Neural crest cell (in vitro differentiated cells): ENCODE measurements at regions not wholly inside any gene's neighbourhood (a gene's known extent, or its start where the extent isn't known, plus 50 kb on each side); places are given as distances from the start of the nearest gene placed in this dataset.

ENCODE experiments used
- DNase-seq: peaks from one replicate; pipeline ENCODE4 v3.0.0; 2021; ENCODE audit warnings: low read depth, mixed read lengths, low spot score
- H3K27ac Mint-ChIP-seq: one replicate; pipeline ENCODE4 v1.8.0; 2021; ENCODE audit warnings: mild to moderate bottlenecking, mixed read lengths; ENCODE audit not compliant: unreplicated experiment
- H3K27me3 Mint-ChIP-seq: 2 replicates; pipeline ENCODE4 v1.8.0; 2021; ENCODE audit warnings: low read depth, mild to moderate bottlenecking, mixed read lengths
- H3K36me3 Mint-ChIP-seq: 2 replicates; pipeline ENCODE4 v1.8.0; 2021; ENCODE audit warnings: low read depth, mild to moderate bottlenecking, mixed read lengths
- H3K4me1 Mint-ChIP-seq: 2 replicates; pipeline ENCODE4 v1.8.0; 2021; ENCODE audit warnings: mixed read lengths
- H3K4me3 Mint-ChIP-seq: one replicate; pipeline ENCODE4 v1.8.0; 2021; ENCODE audit warnings: mild to moderate bottlenecking, mixed read lengths
- H3K9me3 Mint-ChIP-seq: 2 replicates; pipeline ENCODE4 v1.8.0; 2021; ENCODE audit warnings: mixed read lengths
- TF ChIP-seq, protein P1 (sequence below): fragments of 200-600 bp; sonication (generic); conservative IDR thresholded peaks from 2 replicates; pipeline ENCODE4 v1.5.0; 2021; ENCODE audit warnings: antibody characterized with exemption, mild to moderate bottlenecking

DNA sequence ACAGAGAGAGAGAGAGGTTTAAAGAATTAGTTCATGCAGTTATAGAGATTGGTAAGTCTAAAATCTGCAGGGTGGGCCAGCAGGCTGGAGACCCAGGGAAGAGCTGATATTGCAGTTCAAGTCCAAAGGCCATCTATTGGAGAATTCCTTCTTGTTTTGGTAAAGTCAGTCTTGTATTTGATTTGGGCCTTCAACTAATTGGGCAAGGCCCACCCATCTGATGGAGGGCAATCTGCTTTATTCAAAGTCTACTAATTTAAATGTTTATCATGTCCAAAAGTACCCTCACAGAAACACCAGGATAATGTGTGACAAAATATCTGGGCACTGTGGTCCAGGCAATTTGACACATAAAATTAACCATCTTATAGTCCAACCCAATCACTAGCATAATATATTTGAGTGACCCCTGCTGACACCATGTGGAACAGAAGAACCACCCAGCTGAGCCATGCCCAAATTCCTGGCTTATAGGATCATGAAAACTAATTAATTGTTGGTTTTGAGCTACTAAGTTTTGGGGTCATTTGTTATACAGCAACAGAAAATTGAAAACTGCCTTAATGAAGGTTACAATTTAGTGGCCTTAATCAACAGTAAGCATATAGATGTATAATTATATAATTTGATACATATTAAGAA, 109.1 kb upstream of the PLXNC1 start:
- Mint-ChIP-seq H3K4me1 (peaks cover 16% of the 10 kb centered on the region), H3K27me3 (no peaks in the 10 kb centered on the region), H3K36me3 (no peaks in the 10 kb centered on the region), H3K27ac (no peak overlapping the region), H3K9me3 (peaks cover 17% of the 10 kb centered on the region), H3K4me3 (no peak overlapping the region)
- TF ChIP-seq, protein P1, sequence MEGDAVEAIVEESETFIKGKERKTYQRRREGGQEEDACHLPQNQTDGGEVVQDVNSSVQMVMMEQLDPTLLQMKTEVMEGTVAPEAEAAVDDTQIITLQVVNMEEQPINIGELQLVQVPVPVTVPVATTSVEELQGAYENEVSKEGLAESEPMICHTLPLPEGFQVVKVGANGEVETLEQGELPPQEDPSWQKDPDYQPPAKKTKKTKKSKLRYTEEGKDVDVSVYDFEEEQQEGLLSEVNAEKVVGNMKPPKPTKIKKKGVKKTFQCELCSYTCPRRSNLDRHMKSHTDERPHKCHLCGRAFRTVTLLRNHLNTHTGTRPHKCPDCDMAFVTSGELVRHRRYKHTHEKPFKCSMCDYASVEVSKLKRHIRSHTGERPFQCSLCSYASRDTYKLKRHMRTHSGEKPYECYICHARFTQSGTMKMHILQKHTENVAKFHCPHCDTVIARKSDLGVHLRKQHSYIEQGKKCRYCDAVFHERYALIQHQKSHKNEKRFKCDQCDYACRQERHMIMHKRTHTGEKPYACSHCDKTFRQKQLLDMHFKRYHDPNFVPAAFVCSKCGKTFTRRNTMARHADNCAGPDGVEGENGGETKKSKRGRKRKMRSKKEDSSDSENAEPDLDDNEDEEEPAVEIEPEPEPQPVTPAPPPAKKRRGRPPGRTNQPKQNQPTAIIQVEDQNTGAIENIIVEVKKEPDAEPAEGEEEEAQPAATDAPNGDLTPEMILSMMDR: no peak
- DNase-seq: no peak

DNA sequence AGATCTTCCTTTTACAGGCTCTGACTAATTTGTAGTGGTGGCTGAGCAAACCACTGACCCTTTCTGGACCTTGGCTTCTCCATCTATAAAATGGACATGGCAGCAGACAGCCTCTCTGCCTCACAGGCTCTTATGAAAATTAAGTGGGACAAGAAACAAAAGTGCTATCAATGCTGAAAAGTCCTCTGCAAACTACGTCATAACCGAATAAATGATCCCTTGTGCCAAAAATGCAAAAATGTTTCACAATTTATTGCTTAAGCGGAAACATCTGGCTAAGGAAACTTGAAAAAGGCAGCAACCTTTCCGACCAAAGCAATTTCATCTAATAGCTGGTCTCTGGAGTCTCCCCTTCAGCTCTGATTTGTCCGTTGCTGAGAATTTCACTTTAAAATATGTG, 108.5 kb upstream of the PLXNC1 start:
- Mint-ChIP-seq H3K4me3 (no peak overlapping the region), H3K27ac (no peak overlapping the region), H3K36me3 (no peaks in the 10 kb centered on the region), H3K27me3 (no peaks in the 10 kb centered on the region), H3K9me3 (peaks cover 15% of the 10 kb centered on the region), H3K4me1 (peaks cover 16% of the 10 kb centered on the region)
- TF ChIP-seq, protein P1: no peak
- DNase-seq: no peak

DNA sequence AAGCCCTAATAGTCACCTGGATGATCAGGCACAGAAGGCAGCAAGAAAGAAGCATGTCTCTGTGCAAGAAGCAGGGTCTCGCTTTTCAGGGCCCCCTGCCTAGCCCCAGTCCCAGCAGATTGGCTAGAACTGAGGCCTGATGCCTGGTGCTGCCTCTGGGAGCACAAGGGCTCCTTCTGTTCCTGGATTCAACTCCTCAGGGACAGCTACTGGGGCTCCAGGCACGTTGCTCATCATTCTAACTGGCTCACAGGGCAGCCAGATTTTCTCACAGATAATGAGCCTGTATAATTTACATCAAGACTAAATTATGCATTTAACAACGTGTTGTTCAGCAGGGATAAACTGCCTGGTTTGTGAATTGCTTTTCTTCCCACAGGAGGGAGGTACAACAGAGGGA, 106.5 kb upstream of the PLXNC1 start:
- Mint-ChIP-seq H3K36me3 (no peaks in the 10 kb centered on the region), H3K27me3 (no peaks in the 10 kb centered on the region), H3K4me3 (no peak overlapping the region), H3K9me3 (peaks cover 8% of the 10 kb centered on the region), H3K4me1 (peaks cover 16% of the 10 kb centered on the region), H3K27ac (no peak overlapping the region)
- no peak for DNase-seq
- TF ChIP-seq, protein P1: no peak

DNA sequence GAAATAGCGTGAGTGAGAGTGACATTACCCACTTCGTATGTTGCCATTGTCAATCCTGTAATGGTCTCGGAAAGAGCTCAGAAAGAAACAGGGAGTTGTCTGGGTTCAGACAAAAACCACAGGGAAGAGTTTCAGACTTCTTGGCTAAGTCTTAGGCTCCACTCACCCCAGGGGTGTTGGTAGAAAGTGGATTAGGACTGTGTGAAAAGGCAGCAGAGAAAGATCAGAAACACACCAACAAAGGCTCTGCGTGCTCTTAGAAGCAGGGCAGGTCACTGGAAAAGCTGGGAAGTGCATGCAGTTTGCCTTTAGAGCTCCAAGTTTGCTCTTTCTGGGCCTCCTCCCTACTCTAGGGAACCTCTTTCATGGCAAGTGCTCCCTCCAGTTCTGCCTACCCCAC, 106.1 kb upstream of the PLXNC1 start:
- Mint-ChIP-seq H3K27me3 (no peaks in the 10 kb centered on the region), H3K9me3 (peaks cover 8% of the 10 kb centered on the region), H3K4me3 (no peak overlapping the region), H3K4me1 (peaks cover 16% of the 10 kb centered on the region), H3K36me3 (no peaks in the 10 kb centered on the region), H3K27ac (no peak overlapping the region)
- TF ChIP-seq, protein P1: no peak
- DNase-seq: no peak

DNA sequence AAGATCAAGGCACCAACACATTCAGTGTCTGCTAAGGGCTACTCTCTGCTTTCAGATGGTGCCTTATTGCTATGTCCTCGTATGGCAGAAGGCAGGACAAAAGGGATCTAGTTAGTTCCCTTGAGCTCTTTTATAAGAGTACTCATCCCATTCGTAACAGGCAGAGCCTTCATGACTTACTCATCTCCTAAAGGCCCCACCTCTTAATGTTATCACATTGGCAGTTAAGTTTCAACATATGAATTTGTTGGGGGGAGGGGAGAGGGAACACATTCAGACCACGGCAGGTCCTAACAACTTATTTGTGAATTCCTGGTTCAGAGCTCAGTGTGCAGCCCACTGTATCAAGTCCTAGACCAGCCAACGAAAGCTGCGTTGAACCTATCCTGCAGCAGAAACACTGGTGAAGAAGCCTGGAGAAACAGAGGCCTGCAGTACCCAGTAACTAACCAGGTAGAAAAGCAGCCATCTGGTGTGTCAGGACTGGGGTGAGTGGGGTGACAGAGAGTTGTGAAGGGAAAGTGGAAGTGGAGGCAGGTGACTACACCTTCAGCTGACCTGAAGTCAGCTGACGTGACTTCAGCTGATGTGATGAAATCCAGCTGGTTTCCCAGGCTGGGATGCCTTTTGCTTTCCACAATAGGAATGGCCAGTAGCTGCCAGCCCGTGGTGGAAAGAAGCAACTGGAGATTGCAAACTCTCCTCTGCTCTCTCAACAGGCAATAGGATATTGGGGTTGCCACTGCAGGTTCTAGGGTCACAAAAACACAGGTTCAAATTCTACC, 101.6 kb upstream of the PLXNC1 start:
- peaks cover 3% of the 10 kb centered on the region for H3K9me3 Mint-ChIP-seq
- no peak overlapping the region for H3K4me3 Mint-ChIP-seq
- H3K27ac Mint-ChIP-seq: no peak overlapping the region
- no peak for DNase-seq
- no peaks in the 10 kb centered on the region for H3K36me3 Mint-ChIP-seq
- TF ChIP-seq, protein P1: no peak
- H3K27me3 Mint-ChIP-seq: no peaks in the 10 kb centered on the region
- peaks cover 10% of the 10 kb centered on the region for H3K4me1 Mint-ChIP-seq
